Lower leg skin (tissue), 3 donors: ENCODE measurements at regions not wholly inside any gene's neighbourhood (a gene's known extent, or its start where the extent isn't known, plus 50 kb on each side); places are given as distances from the start of the nearest gene placed in this dataset.

Experiments
- POLR2A ChIP-seq, 2 donors: fragments of 450-650 bp; IDR thresholded peaks; one replicate each; pipeline ENCODE4 v1.6.1; 2016 to 2017; ENCODE audit warnings: antibody characterized with exemption in 2 of 2, mild to moderate bottlenecking in 1 of 2, moderate library complexity in 1 of 2
- TF ChIP-seq, protein P1 (sequence below), 3 donors: fragments of 450-650 bp; IDR thresholded peaks; one replicate each; pipeline ENCODE4 v1.5.1; 2016; ENCODE audit warnings: antibody characterized with exemption in 3 of 3, mild to moderate bottlenecking in 3 of 3, moderate library complexity in 2 of 3

DNA sequence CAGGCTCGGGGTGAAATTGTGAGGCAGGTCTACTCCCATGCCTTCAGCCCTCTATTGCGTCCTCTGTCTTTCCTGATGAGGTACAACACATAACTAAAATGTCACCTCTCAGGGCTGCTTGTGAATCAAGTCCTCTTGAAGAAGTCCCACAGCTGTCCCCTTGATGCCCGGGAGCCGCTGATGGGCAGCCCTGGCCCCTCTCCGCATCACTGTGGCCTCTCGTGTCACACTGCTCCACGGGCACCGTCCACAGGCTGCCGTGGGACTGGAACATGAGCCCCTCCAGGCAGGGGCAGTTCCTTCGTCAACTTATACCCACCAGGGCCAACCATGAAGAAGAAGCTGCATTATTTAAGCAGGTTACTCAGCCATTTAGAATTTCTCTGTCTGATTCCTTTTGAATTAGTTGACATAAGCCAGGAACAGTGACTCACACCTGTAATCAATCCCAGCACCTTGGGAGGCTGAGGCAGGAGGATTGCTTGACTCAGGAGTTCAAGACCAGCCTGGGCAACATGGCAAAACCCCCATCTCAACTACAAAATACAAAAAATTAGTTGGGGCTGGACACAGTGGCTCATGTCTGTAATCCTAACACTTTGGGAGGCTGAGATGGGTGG, 58.5 kb upstream of the UBE3C start:
- TF ChIP-seq, protein P1, sequence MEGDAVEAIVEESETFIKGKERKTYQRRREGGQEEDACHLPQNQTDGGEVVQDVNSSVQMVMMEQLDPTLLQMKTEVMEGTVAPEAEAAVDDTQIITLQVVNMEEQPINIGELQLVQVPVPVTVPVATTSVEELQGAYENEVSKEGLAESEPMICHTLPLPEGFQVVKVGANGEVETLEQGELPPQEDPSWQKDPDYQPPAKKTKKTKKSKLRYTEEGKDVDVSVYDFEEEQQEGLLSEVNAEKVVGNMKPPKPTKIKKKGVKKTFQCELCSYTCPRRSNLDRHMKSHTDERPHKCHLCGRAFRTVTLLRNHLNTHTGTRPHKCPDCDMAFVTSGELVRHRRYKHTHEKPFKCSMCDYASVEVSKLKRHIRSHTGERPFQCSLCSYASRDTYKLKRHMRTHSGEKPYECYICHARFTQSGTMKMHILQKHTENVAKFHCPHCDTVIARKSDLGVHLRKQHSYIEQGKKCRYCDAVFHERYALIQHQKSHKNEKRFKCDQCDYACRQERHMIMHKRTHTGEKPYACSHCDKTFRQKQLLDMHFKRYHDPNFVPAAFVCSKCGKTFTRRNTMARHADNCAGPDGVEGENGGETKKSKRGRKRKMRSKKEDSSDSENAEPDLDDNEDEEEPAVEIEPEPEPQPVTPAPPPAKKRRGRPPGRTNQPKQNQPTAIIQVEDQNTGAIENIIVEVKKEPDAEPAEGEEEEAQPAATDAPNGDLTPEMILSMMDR (IDR thresholded peaks at IDR 0.05), result no peak
- no peak for TF ChIP-seq POLR2A (IDR thresholded peaks at IDR 0.05)
